ENCODE measurements at regions not wholly inside any gene's neighbourhood (a gene's known extent, or its start where the extent isn't known, plus 50 kb on each side); places are given as distances from the start of the nearest gene placed in this dataset.

DNA sequence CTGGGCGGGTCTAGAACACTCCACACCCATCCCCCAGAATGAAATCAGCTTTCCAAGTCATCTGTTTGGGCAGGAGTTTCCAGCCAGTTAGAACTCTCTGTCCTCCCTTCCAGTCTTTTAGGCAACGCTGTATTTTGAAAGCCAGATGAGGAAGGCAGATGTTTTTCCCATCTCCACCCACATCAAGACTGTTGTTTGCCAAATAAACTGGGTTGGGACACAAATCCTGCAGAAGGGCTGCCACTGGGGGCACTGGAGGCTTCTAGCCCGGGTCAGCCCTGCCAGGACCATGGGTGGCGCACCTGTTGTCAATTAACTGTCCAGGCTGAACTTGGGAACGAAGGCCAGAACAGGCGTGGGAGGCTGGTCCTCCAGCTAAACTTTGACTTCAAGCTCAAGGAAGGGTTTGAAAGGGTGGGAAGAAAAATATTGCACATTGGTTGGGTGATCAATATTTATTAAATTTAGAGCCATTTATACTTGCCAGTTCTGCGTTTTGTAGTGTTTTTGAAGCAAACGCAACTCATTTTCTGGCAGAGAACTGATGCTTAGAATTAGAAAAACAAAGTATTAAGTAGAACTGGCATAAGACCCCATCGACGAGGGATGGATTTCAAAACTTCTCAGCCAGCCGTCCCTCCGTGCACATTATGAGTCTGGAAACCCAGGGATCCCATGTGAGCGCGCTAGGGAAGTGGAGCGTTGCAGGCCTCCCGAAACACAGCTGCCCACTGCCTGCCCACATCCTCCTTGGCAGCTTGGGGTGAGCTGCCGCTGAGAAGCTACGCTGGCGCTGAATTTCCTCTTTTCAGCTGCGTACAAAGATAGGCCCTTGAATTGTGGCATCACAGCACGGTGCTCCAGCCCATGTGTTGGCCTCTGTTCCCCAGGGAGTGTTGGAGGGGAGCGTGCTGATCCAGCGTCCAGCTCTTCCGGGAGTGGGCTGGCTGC is 297.4 kb downstream of the QKI start:
- H3K27ac ChIP-seq (ENCODE audit: control insufficient read depth, insufficient read depth, low read length): no peak overlapping the region
- no peaks in the 10 kb centered on the region for H3K79me2 ChIP-seq (ENCODE audit: control insufficient read depth, insufficient read depth, low read length)
- FAIRE-seq (no peak), DNase-seq (ENCODE audit: low read depth, low spot score) (no peak)
- H3K9me3 ChIP-seq (ENCODE audit: control insufficient read depth, low read depth, low read length): no peaks in the 10 kb centered on the region
- H4K20me1 ChIP-seq (ENCODE audit: control insufficient read depth, extremely low read depth, insufficient read depth, low read length): no peaks in the 10 kb centered on the region
- dilution Hi-C loops (cut with MboI; ENCODE audit: extremely low pct_ligation_motif_present, low sequenced_read_pairs): no loop called here
- TF ChIP-seq CTCF (optimal IDR thresholded peaks at IDR 0.05 in 1 of 3, IDR thresholded peaks at IDR 0.05 in 1 of 3, conservative IDR thresholded peaks at IDR 0.05 in 1 of 3; ENCODE audit: extremely low read depth in 1 of 3, insufficient read depth in 2 of 3, low read length in 3 of 3): peak in 1 of 3 experiments; percentile 3
- TF ChIP-seq EZH2 (IDR thresholded peaks at IDR 0.05; ENCODE audit: low read length): no peak
- H3K9me1 ChIP-seq (ENCODE audit: control insufficient read depth, extremely low read depth, insufficient read depth, low read length): no peaks in the 10 kb centered on the region
- H3K4me2 ChIP-seq (ENCODE audit: control insufficient read depth, extremely low read depth, insufficient read depth, low read depth, low read length): no peak overlapping the region
- no peak overlapping the region for H3K4me3 ChIP-seq (ENCODE audit: control insufficient read depth in 2 of 3, extremely low read depth in 1 of 3, insufficient read depth in 2 of 3, low read depth in 1 of 3, low read length in 3 of 3)
- no peaks in the 10 kb centered on the region for H3K4me1 ChIP-seq (ENCODE audit: control insufficient read depth, extremely low read depth, insufficient read depth, low read length)
- H3K36me3 ChIP-seq (ENCODE audit: control insufficient read depth in 2 of 2, extremely low read depth in 1 of 2, insufficient read depth in 2 of 2, low read length in 2 of 2): no peaks in the 10 kb centered on the region
- no peaks in the 10 kb centered on the region for H3K27me3 ChIP-seq (ENCODE audit: control insufficient read depth, extremely low read depth, insufficient read depth, low read length)
- H2AFZ ChIP-seq (ENCODE audit: control insufficient read depth, low read length): no peak overlapping the region
- H3K9ac ChIP-seq (ENCODE audit: control insufficient read depth, extremely low read depth, insufficient read depth, low read length): no peak overlapping the region

GRCh38 chr6:163710532-163711470 is 296.3 kb downstream of the QKI start:
- H3K27me3 ChIP-seq (ENCODE audit: control insufficient read depth, extremely low read depth, insufficient read depth, low read length): no peaks in the 10 kb centered on the region
- FAIRE-seq: no peak

More at GRCh38 chr6:163710532-163711470, 296.3 kb downstream of the QKI start:
- Histone ChIP-seq H3K4me3 (ENCODE audit: control insufficient read depth in 2 of 3, extremely low read depth in 1 of 3, insufficient read depth in 2 of 3, low read depth in 1 of 3, low read length in 3 of 3) (no peak overlapping the region), H2AFZ (ENCODE audit: control insufficient read depth, low read length) (no peak overlapping the region), H3K9me3 (ENCODE audit: control insufficient read depth, low read depth, low read length) (no peaks in the 10 kb centered on the region), H3K36me3 (ENCODE audit: control insufficient read depth in 2 of 2, extremely low read depth in 1 of 2, insufficient read depth in 2 of 2, low read length in 2 of 2) (no peaks in the 10 kb centered on the region), H3K27ac (ENCODE audit: control insufficient read depth, insufficient read depth, low read length) (no peak overlapping the region), H3K9me1 (ENCODE audit: control insufficient read depth, extremely low read depth, insufficient read depth, low read length) (no peaks in the 10 kb centered on the region), H3K9ac (ENCODE audit: control insufficient read depth, extremely low read depth, insufficient read depth, low read length) (no peak overlapping the region), H4K20me1 (ENCODE audit: control insufficient read depth, extremely low read depth, insufficient read depth, low read length) (no peaks in the 10 kb centered on the region), H3K79me2 (ENCODE audit: control insufficient read depth, insufficient read depth, low read length) (no peaks in the 10 kb centered on the region), H3K4me1 (ENCODE audit: control insufficient read depth, extremely low read depth, insufficient read depth, low read length) (no peaks in the 10 kb centered on the region), H3K4me2 (ENCODE audit: control insufficient read depth, extremely low read depth, insufficient read depth, low read depth, low read length) (no peak overlapping the region)
- TF ChIP-seq EZH2 (IDR thresholded peaks at IDR 0.05; ENCODE audit: low read length): no peak
- TF ChIP-seq CTCF (optimal IDR thresholded peaks at IDR 0.05 in 1 of 3, IDR thresholded peaks at IDR 0.05 in 1 of 3, conservative IDR thresholded peaks at IDR 0.05 in 1 of 3; ENCODE audit: extremely low read depth in 1 of 3, insufficient read depth in 2 of 3, low read length in 3 of 3): no peak
- DNase-seq (ENCODE audit: low read depth, low spot score): no peak
- dilution Hi-C loops (cut with MboI; ENCODE audit: extremely low pct_ligation_motif_present, low sequenced_read_pairs): no loop called here

Measured in keratinocyte (primary cell).